ENCODE measurements at regions not wholly inside any gene's neighbourhood (a gene's known extent, or its start where the extent isn't known, plus 50 kb on each side); places are given as distances from the start of the nearest gene placed in this dataset.

DNA sequence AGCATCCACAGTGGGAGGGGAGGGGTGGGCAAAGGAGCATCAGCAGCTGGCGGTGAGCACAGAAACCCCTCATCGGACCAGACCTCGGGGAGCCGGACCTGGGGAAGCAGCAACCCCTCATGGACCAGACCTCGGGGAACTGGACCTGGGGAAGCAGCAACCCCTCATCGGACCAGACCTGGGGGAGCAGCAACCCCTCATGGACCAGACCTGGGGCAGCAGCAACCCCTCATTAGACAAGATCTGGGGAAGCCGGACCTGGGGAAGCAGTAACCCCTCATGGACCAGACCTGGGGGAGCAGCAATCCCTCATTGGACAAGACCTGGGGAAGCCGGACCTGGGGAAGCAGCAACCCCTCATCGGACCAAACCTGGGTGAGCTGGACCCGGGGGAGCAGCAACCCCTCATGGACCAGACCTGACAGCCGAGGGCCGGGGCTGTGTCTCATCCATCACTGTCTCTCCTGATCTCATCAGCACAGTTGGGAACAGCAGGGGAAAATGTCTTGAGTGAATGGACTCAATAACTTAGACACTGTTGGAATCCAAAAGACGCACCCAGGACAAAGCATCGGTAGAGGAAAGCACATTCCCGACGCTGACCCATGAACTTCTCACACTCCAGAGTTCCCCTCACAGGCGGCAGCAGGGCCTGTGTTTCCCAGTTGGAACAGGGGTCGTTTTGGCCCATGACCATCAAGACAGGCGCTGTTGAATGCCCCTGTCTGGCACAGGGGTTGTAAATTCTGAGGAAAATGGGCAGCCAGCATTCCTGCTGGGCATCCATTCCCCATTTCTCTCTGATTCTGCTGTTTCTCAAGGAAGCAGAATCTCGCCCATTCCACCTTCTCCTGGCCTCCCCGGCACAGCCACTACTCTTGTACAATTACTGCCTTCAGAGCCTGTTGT lies 1494.6 kb downstream of the TBC1D22A start:
- DNase-seq, result no peak

DNA sequence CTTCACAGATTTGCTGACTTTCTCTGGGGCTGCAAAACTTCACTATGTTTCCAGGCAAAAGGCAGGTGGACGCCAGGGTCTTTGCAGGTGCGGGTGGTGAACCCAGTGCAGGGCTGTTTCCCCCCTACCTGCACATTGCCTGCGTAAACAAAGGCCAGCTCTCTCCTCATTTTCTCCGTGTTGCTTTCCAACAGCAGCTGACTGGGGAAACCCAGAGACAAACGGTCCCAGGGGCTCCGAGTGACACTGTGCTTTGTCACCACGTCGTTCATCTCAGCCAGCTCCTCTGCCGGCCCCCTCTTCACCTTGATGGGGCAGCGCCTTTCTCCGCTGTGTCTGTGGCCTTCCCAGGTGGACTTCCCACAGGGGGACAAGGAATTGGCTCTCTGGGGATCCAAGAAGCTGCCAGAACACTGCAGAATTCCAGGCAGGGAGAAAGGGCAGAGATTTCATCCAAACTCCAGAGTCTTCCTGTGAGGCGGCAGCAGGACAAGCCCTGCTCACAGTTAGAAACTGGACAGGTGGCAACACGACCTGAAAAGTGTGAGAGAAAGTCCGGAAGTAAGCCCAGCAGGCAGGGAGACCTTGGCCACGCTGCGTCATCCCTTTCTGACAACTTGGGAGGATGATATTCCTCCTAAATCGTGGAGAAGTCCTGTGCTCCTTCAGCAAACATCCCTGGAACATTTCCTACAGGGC lies 1493.7 kb downstream of the TBC1D22A start:
- no peak for DNase-seq

- no peak for DNase-seq
These were observed 1491.9 kb downstream of the TBC1D22A start for GRCh38 chr22:48254311-48254873.

DNA sequence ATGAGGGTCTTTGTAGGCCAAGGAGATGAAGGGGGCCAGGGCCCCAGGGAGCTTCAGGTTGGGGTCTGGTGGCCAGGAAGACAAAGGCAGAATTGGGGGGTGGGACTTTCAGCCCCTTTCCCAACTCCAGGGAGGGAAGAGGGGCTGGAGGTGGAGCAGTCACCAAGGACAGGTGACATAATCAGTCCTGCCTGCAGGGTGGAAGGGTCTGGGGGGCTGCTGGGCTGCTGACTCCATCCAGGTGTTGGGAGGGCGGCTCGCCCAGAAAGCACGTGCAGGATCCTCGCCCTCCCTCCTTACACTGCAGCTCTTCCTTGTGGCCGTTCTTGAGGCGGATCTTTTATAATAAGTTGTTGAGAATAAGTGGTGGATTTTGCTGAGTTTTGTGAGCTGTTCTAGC lies 1491.1 kb downstream of the TBC1D22A start:
- no peak for DNase-seq

GRCh38 chr22:48253136-48253535 lies 1490.7 kb downstream of the TBC1D22A start:
- no peak for DNase-seq

GRCh38 chr22:48251629-48252028 lies 1489.2 kb downstream of the TBC1D22A start:
- DNase-seq, result no peak

GRCh38 chr22:48250937-48251530 lies 1488.6 kb downstream of the TBC1D22A start:
- no peak for DNase-seq

GRCh38 chr22:48250286-48250895 lies 1487.9 kb downstream of the TBC1D22A start:
- no peak for DNase-seq

DNA sequence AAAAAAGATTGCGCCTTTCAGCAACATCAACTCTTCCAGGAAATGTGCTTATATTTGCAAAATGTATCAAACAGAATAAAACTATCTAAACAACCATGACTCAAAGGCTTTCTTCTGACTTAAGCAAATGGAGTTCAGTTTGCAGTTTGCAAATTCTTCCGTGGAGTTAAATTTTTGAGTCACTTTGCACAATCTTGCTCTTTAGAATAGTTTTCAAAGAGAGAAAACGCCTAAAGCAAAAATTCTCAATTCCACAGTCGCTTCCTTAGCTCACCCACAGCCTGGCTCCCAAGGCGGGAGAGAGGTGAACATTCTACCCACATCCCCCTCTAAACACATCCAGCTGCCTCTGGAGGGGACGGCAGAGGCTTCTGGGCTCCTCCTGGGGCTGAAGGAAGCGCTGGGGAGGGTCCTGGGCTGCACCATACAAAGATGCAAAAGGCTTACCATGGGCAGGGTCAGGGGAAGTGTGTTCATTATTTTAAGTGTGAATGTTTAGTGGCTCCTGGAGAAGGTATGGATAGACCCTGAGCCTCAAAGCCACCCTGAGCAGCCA lies 1487.3 kb downstream of the TBC1D22A start:
- DNase-seq, result no peak

DNA sequence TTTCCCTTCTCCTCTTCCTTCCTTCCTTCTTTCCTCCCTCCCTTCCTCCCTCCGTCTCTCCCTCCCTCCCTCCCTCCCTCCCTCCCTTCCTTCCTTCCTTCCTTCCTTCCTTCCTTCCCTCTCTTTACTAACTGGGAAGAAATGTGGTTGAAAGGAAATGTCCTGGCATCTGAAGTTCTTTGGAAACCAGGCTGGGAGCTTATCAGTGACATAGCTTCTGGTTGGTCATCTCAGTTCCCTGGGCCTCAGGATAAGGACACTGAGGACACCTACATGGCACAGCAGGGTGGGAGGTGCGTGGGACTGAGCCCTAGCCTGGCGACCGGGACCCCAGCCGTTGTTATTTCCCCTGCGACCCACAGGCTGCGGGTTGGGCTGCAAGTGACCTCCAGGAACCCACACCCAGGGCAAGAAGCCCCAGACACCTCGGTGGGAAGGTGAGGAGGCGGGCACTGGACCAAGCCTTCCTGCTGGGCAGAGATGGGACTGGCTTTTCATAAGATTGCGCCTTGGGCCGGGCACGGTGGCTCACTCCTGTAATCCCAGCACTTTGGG lies 1486.5 kb downstream of the TBC1D22A start:
- no peak for DNase-seq

GRCh38 chr22:48247829-48248228 lies 1485.4 kb downstream of the TBC1D22A start:
- DNase-seq, result no peak

DNA sequence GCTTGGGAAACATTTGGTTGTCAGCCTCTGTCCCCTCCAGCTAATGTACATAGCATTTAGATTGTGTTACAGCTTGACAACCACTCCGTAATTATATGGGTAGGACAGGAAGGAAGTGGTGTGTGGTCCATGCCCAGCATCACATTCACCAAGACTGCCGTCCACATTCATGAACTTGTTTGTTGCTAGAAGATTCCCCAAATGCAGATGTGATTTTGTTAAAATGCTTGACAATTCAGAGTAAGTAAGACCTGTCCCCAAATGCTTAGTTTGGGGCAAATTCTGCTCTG lies 1482.7 kb downstream of the TBC1D22A start:
- DNase-seq, result no peak

- no peak for DNase-seq
These were observed 1482.1 kb downstream of the TBC1D22A start for GRCh38 chr22:48244388-48245195.

GRCh38 chr22:48242461-48242864 lies 1480.0 kb downstream of the TBC1D22A start:
- no peak for DNase-seq

- DNase-seq, result no peak
These were observed 1479.2 kb downstream of the TBC1D22A start for GRCh38 chr22:48241658-48242057.

DNA sequence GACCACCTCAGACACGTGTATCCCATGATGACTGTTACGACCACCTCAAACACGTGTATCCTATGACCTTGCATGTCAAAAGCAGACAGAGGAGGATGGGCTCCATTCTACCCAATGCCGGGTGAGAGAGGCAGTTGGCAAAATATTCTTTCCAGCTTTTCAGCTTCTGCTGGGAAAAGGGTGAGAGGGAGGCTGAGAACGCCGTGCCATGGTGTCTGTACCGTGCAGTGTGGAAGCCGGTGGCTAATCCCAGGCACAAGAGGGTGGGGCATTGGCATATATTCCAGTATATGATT lies 1478.4 kb downstream of the TBC1D22A start:
- no peak for DNase-seq

GRCh38 chr22:48240148-48240934 lies 1477.9 kb downstream of the TBC1D22A start:
- no peak for DNase-seq

- DNase-seq, result no peak
These were observed 1477.2 kb downstream of the TBC1D22A start for GRCh38 chr22:48239461-48240147.

DNA sequence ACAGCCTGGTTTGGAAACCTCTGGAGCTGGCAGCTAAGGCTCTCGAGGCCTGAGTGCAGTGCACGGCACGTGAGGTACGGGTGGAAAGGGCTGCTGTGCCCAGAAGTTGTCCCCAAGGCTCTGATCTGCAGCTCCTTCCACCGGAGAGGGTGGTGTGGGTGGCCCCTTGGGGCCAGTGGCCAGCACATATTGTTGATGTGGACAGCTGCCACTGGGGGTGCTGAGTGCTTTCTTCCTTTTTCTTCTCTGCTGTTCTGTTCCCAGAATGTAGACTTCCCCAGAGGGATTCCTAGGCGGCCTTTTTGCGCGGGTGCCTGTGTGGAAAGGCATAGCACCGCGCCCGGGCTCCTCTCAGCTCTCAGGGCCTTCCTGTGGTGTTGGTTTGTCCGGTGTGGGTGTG lies 1476.5 kb downstream of the TBC1D22A start:
- no peak for DNase-seq

DNA sequence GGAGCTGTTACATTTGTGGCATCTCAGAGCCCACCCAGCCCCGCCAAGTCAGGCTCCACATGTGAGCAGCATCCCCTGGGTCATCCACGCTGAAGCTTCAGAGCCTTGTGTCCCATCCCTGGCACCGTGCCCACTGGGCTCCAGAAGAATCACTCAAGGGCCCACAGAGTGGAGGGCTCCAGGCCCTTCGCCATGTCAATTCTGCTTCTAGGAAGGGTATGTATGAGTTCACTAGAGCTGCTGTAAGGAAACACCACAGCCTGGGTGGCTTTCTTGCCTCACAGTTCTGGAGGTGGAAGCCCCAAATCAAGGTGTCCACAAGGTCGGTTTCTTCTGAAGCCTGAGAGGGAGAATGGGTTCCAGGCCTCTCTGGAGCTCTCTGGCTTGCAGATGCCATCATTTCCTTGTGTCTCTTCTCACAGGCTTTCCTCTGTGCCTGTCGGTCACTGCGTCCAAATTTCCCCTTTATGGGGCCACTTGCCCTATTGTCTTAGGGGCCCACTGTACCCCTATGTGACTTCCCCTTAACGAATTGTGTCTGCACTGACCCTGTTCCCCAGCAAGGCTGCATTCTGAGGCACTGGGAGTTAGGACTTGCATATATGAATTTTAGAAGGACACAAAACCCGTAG lies 1476.0 kb downstream of the TBC1D22A start:
- DNase-seq, result no peak
